ENCODE measurements at regions not wholly inside any gene's neighbourhood (a gene's known extent, or its start where the extent isn't known, plus 50 kb on each side); places are given as distances from the start of the nearest gene placed in this dataset.

DNA sequence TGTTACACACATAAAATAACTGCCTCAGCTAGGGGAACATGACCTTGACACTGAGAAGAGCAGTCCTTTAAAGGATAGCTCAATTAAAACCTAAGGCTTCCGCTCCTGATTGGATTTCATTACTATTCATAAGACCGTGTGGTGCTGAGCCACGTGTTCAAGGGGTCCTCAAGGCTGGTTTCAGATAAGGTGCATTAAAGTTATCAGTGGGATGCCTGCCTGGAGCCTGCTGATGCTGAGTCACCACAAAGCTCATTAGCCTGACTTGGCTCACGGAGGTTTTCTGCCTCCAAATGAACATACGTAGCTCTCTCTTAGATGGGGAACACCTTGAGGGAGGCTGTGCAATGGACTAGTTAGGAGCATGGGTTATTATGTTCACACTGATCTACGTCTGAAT lies 518.9 kb downstream of the TDRD15 start:
- Histone ChIP-seq H3K27me3 (ENCODE audit: control insufficient read depth in 3 of 3, insufficient read depth in 3 of 3, low read length in 3 of 3) (no peaks in the 10 kb centered on the region), H3K9ac (ENCODE audit: low read depth in 1 of 3, low read length in 3 of 3) (no peak overlapping the region), H3K4me1 (ENCODE audit: control insufficient read depth in 3 of 3, insufficient read depth in 3 of 3, low read length in 3 of 3) (no peaks in the 10 kb centered on the region), H3K9me3 (ENCODE audit: control insufficient read depth in 3 of 3, low read length in 3 of 3) (no peaks in the 10 kb centered on the region), H3K4me3 (ENCODE audit: low read length in 3 of 3) (no peak overlapping the region), H3K27ac (ENCODE audit: low read depth, low read length) (no peak overlapping the region), H3K36me3 (ENCODE audit: control insufficient read depth in 3 of 3, insufficient read depth in 3 of 3, low read length in 3 of 3) (no peaks in the 10 kb centered on the region)

GRCh38 chr2:21643180-21643579 lies 519.4 kb downstream of the TDRD15 start:
- no peaks in the 10 kb centered on the region for H3K9me3 ChIP-seq (ENCODE audit: control insufficient read depth in 3 of 3, low read length in 3 of 3)
- H3K36me3 ChIP-seq (ENCODE audit: control insufficient read depth in 3 of 3, insufficient read depth in 3 of 3, low read length in 3 of 3): no peaks in the 10 kb centered on the region
- H3K4me1 ChIP-seq (ENCODE audit: control insufficient read depth in 3 of 3, insufficient read depth in 3 of 3, low read length in 3 of 3): no peaks in the 10 kb centered on the region
- no peak overlapping the region for H3K27ac ChIP-seq (ENCODE audit: low read depth, low read length)
- no peak overlapping the region for H3K4me3 ChIP-seq (ENCODE audit: low read length in 3 of 3)
- no peak overlapping the region for H3K9ac ChIP-seq (ENCODE audit: low read depth in 1 of 3, low read length in 3 of 3)
- H3K27me3 ChIP-seq (ENCODE audit: control insufficient read depth in 3 of 3, insufficient read depth in 3 of 3, low read length in 3 of 3): no peaks in the 10 kb centered on the region

- H3K9ac ChIP-seq (ENCODE audit: low read depth in 1 of 3, low read length in 3 of 3): no peak overlapping the region
- H3K27me3 ChIP-seq (ENCODE audit: control insufficient read depth in 3 of 3, insufficient read depth in 3 of 3, low read length in 3 of 3): no peaks in the 10 kb centered on the region
- no peak overlapping the region for H3K27ac ChIP-seq (ENCODE audit: low read depth, low read length)
- no peaks in the 10 kb centered on the region for H3K36me3 ChIP-seq (ENCODE audit: control insufficient read depth in 3 of 3, insufficient read depth in 3 of 3, low read length in 3 of 3)
- H3K9me3 ChIP-seq (ENCODE audit: control insufficient read depth in 3 of 3, low read length in 3 of 3): no peaks in the 10 kb centered on the region
- H3K4me1 ChIP-seq (ENCODE audit: control insufficient read depth in 3 of 3, insufficient read depth in 3 of 3, low read length in 3 of 3): no peaks in the 10 kb centered on the region
- no peak overlapping the region for H3K4me3 ChIP-seq (ENCODE audit: low read length in 3 of 3)
Observed at GRCh38 chr2:21644266-21644665, 520.5 kb downstream of the TDRD15 start.

DNA sequence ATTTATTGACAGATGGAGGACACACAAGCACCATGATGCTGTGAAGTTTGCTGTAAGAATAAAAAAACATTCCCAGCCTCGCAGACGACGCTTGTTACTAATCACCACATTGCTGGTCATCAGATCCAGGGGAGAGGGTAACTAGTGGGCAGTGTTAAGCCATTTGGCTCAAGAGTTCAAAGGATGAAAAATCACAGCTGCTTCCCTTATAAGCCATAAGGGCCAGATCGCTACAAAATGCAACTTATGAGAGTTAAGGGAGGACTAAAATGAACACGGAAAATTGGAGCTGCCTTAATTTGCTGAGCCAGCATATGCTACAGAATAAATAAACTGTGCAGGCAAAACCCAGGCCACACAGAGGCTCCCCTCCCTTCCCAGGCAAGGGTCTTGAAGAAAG lies 522.6 kb downstream of the TDRD15 start:
- Histone ChIP-seq H3K36me3 (ENCODE audit: control insufficient read depth in 3 of 3, insufficient read depth in 3 of 3, low read length in 3 of 3) (no peaks in the 10 kb centered on the region), H3K27ac (ENCODE audit: low read depth, low read length) (no peak overlapping the region), H3K9ac (ENCODE audit: low read depth in 1 of 3, low read length in 3 of 3) (no peak overlapping the region), H3K4me3 (ENCODE audit: low read length in 3 of 3) (no peak overlapping the region), H3K9me3 (ENCODE audit: control insufficient read depth in 3 of 3, low read length in 3 of 3) (no peaks in the 10 kb centered on the region), H3K27me3 (ENCODE audit: control insufficient read depth in 3 of 3, insufficient read depth in 3 of 3, low read length in 3 of 3) (no peaks in the 10 kb centered on the region), H3K4me1 (ENCODE audit: control insufficient read depth in 3 of 3, insufficient read depth in 3 of 3, low read length in 3 of 3) (no peaks in the 10 kb centered on the region)

- Histone ChIP-seq H3K4me3 (ENCODE audit: low read length in 3 of 3) (no peak overlapping the region), H3K9me3 (ENCODE audit: control insufficient read depth in 3 of 3, low read length in 3 of 3) (no peaks in the 10 kb centered on the region), H3K27me3 (ENCODE audit: control insufficient read depth in 3 of 3, insufficient read depth in 3 of 3, low read length in 3 of 3) (no peaks in the 10 kb centered on the region), H3K36me3 (ENCODE audit: control insufficient read depth in 3 of 3, insufficient read depth in 3 of 3, low read length in 3 of 3) (no peaks in the 10 kb centered on the region), H3K9ac (ENCODE audit: low read depth in 1 of 3, low read length in 3 of 3) (no peak overlapping the region), H3K27ac (ENCODE audit: low read depth, low read length) (no peak overlapping the region), H3K4me1 (ENCODE audit: control insufficient read depth in 3 of 3, insufficient read depth in 3 of 3, low read length in 3 of 3) (no peaks in the 10 kb centered on the region)
Observed at GRCh38 chr2:21650569-21650968, 526.8 kb downstream of the TDRD15 start.

DNA sequence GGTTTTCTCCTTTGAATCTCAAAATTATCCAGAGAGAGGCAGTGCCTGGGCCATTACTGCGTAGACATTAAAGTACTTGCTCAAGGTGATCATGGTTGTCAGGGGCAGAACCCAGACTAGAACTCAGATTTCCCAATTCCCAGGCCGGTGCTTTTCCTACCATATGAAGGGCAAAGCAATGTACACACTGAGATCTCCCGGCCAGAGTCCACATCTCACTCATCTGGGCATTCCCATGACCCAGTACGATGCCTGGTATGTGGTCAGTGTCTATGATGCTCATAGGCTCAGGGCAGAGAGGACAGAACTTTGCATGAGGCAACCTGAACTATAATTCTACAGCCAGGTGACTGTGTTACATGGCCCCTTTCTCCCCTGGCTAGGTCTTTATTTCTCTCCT lies 531.4 kb downstream of the TDRD15 start:
- H3K4me1 ChIP-seq (ENCODE audit: control insufficient read depth in 3 of 3, insufficient read depth in 3 of 3, low read length in 3 of 3): no peaks in the 10 kb centered on the region

DNA sequence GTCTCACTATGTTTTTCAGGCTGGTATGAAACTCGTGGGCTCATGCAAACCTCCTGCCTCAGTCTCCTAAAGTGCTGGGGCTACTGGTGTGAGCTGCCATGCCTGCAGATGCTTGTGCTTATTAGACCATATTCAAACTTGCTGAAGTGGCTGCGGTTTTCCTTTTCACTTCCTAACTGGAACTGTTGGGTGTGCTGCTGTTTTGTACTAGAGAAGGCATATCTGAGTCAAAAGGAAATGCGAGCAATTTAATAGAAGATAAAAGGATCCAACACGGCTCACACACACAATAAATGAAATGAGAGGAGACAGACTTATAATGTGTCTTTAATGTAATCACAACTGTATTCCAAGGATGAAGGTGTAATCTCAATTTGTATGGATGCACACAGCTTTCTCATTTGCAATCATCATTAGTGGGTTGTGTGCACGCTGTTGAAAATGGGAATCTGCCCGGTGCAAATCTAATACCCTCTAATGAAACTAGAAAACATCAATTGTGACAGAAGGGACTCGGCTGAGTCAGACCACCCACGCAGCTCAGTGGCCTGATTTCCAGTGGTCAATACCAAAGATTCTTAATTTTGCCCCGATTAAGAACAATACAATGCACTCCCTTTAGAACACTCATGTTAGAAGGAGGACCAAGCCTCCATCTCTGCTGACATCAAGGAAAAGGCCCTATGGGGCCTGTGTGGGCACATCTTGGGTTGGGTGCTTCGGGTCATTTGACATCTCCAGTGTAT lies 532.7 kb downstream of the TDRD15 start:
- H3K9me3 ChIP-seq (ENCODE audit: control insufficient read depth in 3 of 3, low read length in 3 of 3): no peaks in the 10 kb centered on the region
- no peak overlapping the region for H3K9ac ChIP-seq (ENCODE audit: low read depth in 1 of 3, low read length in 3 of 3)
- no peak overlapping the region for H3K4me3 ChIP-seq (ENCODE audit: low read length in 3 of 3)
- no peaks in the 10 kb centered on the region for H3K27me3 ChIP-seq (ENCODE audit: control insufficient read depth in 3 of 3, insufficient read depth in 3 of 3, low read length in 3 of 3)
- H3K27ac ChIP-seq (ENCODE audit: low read depth, low read length): no peak overlapping the region
- H3K36me3 ChIP-seq (ENCODE audit: control insufficient read depth in 3 of 3, insufficient read depth in 3 of 3, low read length in 3 of 3): no peaks in the 10 kb centered on the region
- no peaks in the 10 kb centered on the region for H3K4me1 ChIP-seq (ENCODE audit: control insufficient read depth in 3 of 3, insufficient read depth in 3 of 3, low read length in 3 of 3)

More for the DNA sequence above, 531.4 kb downstream of the TDRD15 start:
- no peak overlapping the region for H3K4me3 ChIP-seq (ENCODE audit: low read length in 3 of 3)
- no peaks in the 10 kb centered on the region for H3K36me3 ChIP-seq (ENCODE audit: control insufficient read depth in 3 of 3, insufficient read depth in 3 of 3, low read length in 3 of 3)
- H3K27ac ChIP-seq (ENCODE audit: low read depth, low read length): no peak overlapping the region
- no peaks in the 10 kb centered on the region for H3K27me3 ChIP-seq (ENCODE audit: control insufficient read depth in 3 of 3, insufficient read depth in 3 of 3, low read length in 3 of 3)
- H3K9ac ChIP-seq (ENCODE audit: low read depth in 1 of 3, low read length in 3 of 3): no peak overlapping the region
- no peaks in the 10 kb centered on the region for H3K9me3 ChIP-seq (ENCODE audit: control insufficient read depth in 3 of 3, low read length in 3 of 3)

GRCh38 chr2:21657445-21657844 lies 533.7 kb downstream of the TDRD15 start:
- H3K4me3 ChIP-seq (ENCODE audit: low read length in 3 of 3): no peak overlapping the region
- no peak overlapping the region for H3K9ac ChIP-seq (ENCODE audit: low read depth in 1 of 3, low read length in 3 of 3)
- H3K27ac ChIP-seq (ENCODE audit: low read depth, low read length): no peak overlapping the region
- no peaks in the 10 kb centered on the region for H3K9me3 ChIP-seq (ENCODE audit: control insufficient read depth in 3 of 3, low read length in 3 of 3)
- H3K4me1 ChIP-seq (ENCODE audit: control insufficient read depth in 3 of 3, insufficient read depth in 3 of 3, low read length in 3 of 3): no peaks in the 10 kb centered on the region
- H3K36me3 ChIP-seq (ENCODE audit: control insufficient read depth in 3 of 3, insufficient read depth in 3 of 3, low read length in 3 of 3): no peaks in the 10 kb centered on the region
- no peaks in the 10 kb centered on the region for H3K27me3 ChIP-seq (ENCODE audit: control insufficient read depth in 3 of 3, insufficient read depth in 3 of 3, low read length in 3 of 3)

- Histone ChIP-seq H3K9ac (ENCODE audit: low read depth in 1 of 3, low read length in 3 of 3) (no peak overlapping the region), H3K36me3 (ENCODE audit: control insufficient read depth in 3 of 3, insufficient read depth in 3 of 3, low read length in 3 of 3) (no peaks in the 10 kb centered on the region), H3K9me3 (ENCODE audit: control insufficient read depth in 3 of 3, low read length in 3 of 3) (no peaks in the 10 kb centered on the region), H3K4me1 (ENCODE audit: control insufficient read depth in 3 of 3, insufficient read depth in 3 of 3, low read length in 3 of 3) (no peaks in the 10 kb centered on the region), H3K4me3 (ENCODE audit: low read length in 3 of 3) (no peak overlapping the region), H3K27ac (ENCODE audit: low read depth, low read length) (no peak overlapping the region), H3K27me3 (ENCODE audit: control insufficient read depth in 3 of 3, insufficient read depth in 3 of 3, low read length in 3 of 3) (no peaks in the 10 kb centered on the region)
Observed at GRCh38 chr2:21658269-21658668, 534.5 kb downstream of the TDRD15 start.

- Histone ChIP-seq H3K9ac (ENCODE audit: low read depth in 1 of 3, low read length in 3 of 3) (no peak overlapping the region), H3K27me3 (ENCODE audit: control insufficient read depth in 3 of 3, insufficient read depth in 3 of 3, low read length in 3 of 3) (no peaks in the 10 kb centered on the region), H3K36me3 (ENCODE audit: control insufficient read depth in 3 of 3, insufficient read depth in 3 of 3, low read length in 3 of 3) (no peaks in the 10 kb centered on the region), H3K9me3 (ENCODE audit: control insufficient read depth in 3 of 3, low read length in 3 of 3) (no peaks in the 10 kb centered on the region), H3K4me1 (ENCODE audit: control insufficient read depth in 3 of 3, insufficient read depth in 3 of 3, low read length in 3 of 3) (no peaks in the 10 kb centered on the region), H3K4me3 (ENCODE audit: low read length in 3 of 3) (no peak overlapping the region), H3K27ac (ENCODE audit: low read depth, low read length) (no peak overlapping the region)
Observed at GRCh38 chr2:21658907-21659477, 535.2 kb downstream of the TDRD15 start.
